ENCODE measurements at regions not wholly inside any gene's neighbourhood (a gene's known extent, or its start where the extent isn't known, plus 50 kb on each side); places are given as distances from the start of the nearest gene placed in this dataset.

DNA sequence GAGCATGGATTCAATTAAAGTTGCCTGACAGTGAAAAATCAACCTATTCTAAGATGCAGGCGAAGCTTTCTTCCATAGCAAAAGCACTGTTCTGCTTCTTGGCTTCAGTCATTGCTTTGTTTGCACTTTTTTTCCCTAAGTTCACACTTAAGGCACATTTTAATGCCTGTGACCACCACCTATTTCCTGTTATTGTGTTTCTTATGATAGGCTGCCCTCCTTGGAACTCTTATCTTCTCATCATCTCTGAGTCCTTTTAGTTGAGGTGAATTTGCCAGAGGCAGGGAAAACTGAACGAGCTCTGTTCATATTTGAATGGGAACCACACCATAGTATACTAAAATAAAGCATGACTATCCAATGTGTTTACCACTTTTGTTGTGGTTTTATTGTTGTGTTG is 119.8 kb downstream of the SPCS3 start:
- no peak for DNase-seq (ENCODE audit: low read depth, low spot score)
- no peak overlapping the region for H3K4me3 ChIP-seq (ENCODE audit: low read length)

DNA sequence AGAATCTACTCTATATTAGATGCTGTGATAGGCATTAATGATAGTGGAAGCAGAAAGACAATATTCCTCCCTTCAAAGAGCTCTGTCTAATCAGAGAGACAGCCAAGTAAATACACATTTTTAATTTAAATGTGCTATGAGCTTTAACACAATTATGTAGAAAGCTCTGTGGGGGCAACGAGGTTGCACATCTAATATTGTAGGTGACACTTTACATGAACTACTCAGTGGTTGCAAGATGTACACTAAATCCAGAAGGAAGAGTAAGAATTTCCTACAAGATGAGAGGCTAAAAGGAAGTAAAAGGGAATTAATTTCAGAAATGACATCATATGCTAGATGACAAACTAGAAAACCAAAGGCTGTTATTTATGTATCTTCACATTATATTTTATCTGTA is 120.9 kb downstream of the SPCS3 start:
- no peak overlapping the region for H3K4me3 ChIP-seq (ENCODE audit: low read length)
- no peak for DNase-seq (ENCODE audit: low read depth, low spot score)

DNA sequence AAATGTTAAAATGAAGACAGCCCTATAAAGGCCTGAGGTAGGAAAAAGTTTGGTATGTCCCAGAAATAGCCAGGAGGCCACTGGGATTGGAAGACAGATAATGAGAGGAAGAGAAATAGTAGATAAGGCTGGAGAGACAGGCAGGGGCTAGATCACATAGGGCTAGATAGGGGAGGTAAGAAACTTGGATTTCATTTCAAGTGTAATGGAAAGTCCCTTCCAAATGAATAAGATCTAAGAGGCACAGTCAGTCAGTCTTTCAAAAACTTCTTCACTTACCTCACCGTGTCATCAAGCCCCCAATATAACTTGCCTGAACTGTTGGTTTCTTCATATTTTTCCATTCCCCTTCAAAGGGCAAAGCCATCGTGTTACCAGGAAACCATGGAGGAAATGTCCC is 121.8 kb downstream of the SPCS3 start:
- DNase-seq (ENCODE audit: low read depth, low spot score), result no peak
- no peak overlapping the region for H3K4me3 ChIP-seq (ENCODE audit: low read length)

DNA sequence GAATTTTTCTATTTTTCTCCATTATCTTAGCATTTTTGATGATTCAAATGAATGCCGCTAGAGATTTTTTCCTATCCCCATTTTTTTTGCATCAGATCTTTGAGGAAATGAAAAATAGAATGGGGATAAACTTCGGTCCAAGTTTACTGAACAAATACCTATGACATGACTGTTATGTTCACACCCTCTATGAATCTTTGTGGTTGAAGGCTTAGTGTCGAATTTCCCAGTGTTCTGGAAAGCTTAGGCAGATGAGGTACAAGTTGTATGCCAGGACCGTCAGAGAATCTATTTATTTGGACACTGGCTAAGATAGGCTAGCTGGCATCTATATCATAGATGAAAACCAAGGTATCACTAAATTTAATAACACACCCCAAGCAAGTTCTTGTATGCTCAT is 123.4 kb downstream of the SPCS3 start:
- no peak overlapping the region for H3K4me3 ChIP-seq (ENCODE audit: low read length)
- DNase-seq (ENCODE audit: low read depth, low spot score), result no peak

DNA sequence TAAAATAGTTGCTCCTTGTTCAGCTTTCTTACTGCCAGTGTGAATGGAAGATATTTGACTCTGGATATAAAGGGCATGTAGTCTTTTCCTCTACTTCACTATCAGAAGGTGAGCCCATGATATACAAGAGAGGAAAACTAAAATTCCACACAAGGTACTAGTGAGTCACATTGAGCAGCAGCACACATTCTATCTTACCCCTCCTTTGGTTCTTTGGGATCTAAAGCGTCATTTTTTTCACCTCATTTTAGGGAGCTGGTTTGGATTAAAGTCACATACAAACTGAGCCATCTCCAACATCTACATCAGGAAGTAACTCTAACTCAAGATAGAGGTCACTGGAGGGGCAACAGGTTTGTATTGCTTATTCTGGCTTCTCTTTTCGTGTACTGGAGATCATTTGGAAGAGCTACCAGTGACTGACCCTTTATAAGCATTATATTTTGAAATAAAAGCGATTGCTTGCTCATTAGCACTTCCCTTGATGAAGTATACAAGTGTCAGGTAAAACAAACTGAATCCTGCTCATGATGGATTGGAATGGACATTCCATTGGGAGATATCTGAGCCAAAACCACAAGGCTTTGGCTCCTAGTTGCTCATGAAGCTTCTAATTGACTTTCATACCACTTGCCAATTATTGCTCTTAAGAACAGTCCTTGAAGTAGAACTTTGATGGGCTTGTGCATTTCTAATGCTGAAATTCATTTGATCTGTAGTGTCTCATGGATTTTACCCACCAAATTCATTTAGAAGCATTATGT is 124.1 kb downstream of the SPCS3 start:
- DNase-seq (ENCODE audit: low read depth, low spot score), result no peak
- H3K4me3 ChIP-seq (ENCODE audit: low read length), result no peak overlapping the region

DNA sequence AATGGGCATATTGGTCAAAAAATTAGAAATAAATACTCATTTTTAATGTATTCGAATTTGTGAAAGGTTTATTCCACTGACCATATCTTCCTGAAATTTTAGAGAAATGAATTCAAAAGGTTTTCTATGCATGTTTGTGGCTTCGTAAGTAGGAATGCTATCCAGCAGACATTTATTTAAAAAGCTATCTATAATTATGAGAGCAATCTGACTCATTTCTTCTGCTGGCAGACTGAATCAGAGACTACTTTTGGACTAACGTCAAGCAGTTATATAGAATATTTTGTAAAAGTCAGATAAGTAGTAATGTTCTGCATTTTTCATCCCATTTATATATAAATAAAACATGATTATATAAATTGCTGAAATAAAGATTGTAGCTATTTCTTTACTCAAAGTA is 125.0 kb downstream of the SPCS3 start:
- no peak overlapping the region for H3K4me3 ChIP-seq (ENCODE audit: low read length)
- DNase-seq (ENCODE audit: low read depth, low spot score), result no peak

DNA sequence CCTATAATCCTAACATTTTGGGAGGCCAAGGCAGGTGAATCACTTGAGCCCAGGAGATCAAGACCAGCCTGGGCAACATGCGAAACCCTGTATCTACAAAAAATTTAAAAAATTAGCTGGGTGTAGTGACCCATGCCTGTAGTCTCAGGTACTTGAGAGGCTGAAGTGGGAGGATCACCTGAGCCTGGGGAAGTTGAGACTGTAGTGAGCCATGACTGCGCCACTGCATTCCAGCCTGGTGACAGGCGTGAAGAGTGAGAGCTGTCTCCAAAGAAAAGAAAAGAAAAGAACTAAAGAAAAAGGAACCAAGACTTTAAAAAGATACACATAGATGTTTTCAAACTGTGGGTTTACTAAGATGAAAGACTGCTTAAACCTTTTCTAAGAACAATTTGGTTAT is 129.0 kb downstream of the SPCS3 start:
- no peak for DNase-seq (ENCODE audit: low read depth, low spot score)
- H3K4me3 ChIP-seq (ENCODE audit: low read length), result no peak overlapping the region

DNA sequence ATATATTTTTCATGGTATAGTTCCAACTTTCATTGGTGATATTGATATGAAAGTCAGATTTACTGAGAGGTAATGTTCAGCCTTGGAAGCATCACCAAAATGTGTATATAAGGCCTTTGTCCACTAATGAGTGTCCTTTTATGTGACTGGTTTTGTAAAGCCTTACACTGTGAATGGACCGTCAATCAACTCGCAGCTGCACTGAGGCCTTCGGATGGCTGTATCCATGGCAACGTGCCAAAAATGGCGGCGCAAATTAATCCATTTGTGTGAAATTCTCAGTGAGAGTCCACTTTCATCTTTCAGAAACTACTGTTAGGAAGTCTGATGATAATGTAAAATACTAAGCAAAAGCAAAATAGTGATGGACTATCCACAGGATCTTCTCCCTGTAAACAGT is 131.7 kb downstream of the SPCS3 start:
- no peak overlapping the region for H3K4me3 ChIP-seq (ENCODE audit: low read length)
- DNase-seq (ENCODE audit: low read depth, low spot score), result no peak

DNA sequence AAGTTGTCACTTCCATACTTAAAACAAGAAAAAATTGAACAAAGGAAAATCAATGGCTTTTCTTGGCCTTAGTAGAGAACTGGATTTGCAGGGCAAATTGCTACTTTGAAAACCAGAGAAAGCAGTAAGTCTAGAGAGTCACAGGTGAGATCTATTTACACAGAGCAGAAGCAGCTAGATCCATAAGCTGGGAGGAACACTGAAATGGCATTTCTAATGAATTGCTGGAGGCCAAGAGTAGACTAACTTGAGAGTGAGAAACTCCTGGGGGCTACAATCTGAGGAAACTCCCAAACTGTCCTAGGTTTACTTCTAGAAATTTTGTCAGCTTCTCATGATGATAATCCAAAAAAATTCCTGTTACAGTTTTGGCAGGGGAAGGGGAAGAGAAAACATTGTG is 133.3 kb downstream of the SPCS3 start:
- H3K4me3 ChIP-seq (ENCODE audit: low read length), result no peak overlapping the region
- no peak for DNase-seq (ENCODE audit: low read depth, low spot score)

DNA sequence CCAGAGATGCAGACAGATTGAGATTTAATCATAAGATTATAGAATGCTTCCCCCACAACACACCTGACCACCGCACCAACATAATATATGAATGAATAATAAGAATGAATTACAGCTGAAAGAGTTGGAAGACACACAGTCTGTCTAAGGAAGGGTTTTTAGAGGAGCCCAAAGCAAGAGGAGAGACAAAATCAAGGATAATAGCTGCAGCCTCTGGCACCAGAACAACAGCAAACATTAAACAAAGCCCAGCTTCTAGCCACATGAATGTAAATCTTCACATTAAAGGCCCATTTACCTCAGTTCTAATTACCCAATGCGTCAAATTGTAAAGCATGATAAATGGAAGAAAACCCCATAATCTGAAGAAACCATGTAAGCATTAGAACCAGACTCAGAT is 133.9 kb downstream of the SPCS3 start:
- no peak overlapping the region for H3K4me3 ChIP-seq (ENCODE audit: low read length)
- no peak for DNase-seq (ENCODE audit: low read depth, low spot score)

DNA sequence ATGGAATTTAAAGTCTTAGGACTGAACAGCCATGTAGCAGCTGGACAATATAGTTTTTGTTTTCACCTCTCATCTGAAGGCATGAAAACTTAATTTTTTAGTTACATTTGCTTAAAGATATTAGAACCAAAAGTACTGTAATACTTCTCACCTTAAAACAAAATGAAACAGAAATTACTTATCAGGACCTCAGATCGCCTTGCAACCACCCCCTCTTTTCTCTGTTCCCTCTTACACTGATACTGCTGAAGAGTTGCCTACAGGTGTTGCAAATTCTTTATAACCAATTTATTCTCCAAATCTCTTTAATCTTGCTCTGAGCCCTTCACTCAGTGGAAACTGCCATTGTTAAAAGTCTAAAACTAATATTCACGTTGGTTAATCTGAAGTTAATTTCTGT is 145.0 kb downstream of the SPCS3 start:
- DNase-seq (ENCODE audit: low read depth, low spot score), result no peak
- no peak overlapping the region for H3K4me3 ChIP-seq (ENCODE audit: low read length)

DNA sequence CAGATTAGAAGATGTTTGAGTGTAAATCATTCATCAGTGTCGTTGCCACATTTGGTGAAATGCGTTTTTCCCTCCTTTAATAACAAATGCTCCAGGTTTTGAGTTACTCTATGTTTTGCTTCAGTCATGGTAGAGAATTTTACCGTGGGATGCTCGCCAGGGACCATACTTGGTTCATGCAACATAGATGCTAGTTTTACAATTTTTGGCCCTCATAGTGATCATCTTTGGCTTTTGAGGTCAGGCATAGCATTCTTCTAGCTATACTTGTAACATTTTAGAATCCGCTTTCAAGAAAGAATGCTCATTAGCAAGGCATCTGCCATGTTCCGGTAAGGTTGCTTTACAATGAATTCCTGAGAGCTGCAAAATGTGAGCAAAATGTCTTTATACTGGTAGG is 147.2 kb downstream of the SPCS3 start:
- H3K4me3 ChIP-seq (ENCODE audit: low read length), result no peak overlapping the region
- no peak for DNase-seq (ENCODE audit: low read depth, low spot score)

DNA sequence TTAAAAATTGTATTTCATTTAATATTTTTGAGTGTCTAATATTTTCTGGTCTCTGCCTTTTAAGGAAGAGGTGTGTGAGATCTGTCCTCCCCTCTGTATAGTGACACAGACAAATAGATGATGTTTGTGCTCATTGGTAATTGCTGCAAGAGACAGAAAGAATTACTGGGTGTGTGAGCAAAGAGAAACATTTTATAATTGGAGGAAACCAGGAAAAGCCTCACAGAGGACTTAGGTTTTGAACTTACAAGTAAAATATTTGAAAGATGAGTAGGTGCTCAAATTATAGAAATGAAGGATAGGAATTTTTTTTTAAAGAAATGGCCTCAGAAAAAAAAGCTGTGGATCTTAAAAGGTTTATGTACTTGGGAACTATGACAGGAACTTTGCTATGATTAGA is 149.8 kb downstream of the SPCS3 start:
- DNase-seq (ENCODE audit: low read depth, low spot score), result no peak
- no peak overlapping the region for H3K4me3 ChIP-seq (ENCODE audit: low read length)

DNA sequence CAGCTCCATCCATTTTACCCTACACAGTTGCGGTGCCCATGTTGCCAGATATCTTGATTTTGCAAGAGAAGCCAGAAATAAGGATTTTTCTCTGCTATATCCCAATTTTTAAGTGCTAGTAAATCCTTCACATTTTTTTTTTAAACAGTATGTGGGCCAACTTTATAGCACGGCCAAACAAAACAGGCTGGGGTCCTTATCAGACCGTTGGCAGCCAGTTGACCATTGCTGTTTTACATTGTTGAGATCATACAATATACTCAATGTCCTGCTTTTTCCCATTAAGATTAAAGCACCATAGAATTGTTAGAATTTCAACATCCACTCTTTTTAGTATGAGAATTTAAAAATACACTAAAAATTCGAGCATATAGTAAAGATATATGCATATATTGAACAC is 150.9 kb downstream of the SPCS3 start:
- no peak overlapping the region for H3K4me3 ChIP-seq (ENCODE audit: low read length)
- DNase-seq (ENCODE audit: low read depth, low spot score), result no peak

DNA sequence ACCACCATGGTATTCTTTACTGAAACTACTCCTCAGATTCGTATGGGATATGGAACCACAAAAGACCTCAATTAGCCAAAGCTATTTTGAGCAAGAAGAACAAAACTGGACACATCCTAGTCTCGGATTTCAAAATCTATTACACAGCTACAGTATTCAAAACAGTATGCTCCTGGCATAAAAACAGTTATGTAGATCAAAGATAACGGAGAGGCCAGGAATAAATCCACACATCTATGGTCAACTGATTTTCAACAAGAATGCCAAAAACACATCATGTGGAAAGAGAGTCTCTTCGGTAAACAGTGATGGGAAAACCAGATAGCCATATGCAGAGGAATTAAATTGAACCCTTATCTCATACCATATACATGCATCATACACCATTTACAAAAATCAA is 155.3 kb downstream of the SPCS3 start:
- no peak for DNase-seq (ENCODE audit: low read depth, low spot score)
- no peak overlapping the region for H3K4me3 ChIP-seq (ENCODE audit: low read length)

DNA sequence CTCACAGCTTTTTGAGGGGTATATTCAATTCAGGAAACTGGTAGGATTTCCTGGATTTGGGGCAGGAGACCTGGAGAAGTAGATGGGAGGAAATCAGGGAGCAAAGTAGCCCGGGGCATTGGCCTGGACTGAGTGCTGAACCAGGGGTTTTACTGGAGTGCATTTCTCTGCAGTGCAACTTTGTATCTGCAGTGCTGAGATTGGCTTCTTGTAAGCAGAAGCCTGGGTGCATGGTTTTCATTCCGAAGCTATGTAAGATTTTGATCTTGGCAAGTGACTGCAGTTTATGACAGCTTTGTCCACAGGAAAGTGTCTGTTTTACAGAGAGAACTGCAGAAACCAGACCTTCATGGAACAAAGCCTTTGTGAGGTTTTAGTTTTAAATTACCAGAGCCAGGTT is 158.3 kb downstream of the SPCS3 start:
- no peak for DNase-seq (ENCODE audit: low read depth, low spot score)
- no peak overlapping the region for H3K4me3 ChIP-seq (ENCODE audit: low read length)

DNA sequence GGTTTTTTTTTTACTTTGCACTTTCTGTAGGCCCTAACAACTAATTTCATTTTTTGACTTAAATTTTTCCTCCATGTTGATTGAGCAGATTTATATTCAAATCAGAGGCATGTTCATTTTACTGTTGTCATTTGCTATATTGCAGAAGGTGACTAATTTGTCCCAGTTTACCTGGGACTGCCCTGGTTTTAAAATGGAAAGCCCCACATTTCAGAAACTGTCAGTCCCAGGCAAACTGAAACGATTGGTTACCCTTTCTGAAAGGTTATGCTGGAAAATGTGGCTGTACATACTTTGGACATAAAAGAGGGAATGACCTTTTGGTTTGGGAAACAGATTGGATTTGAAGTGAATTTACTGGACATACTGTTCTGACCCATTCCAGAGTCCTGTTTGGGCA is 160.0 kb downstream of the SPCS3 start:
- no peak for DNase-seq (ENCODE audit: low read depth, low spot score)
- H3K4me3 ChIP-seq (ENCODE audit: low read length), result no peak overlapping the region

DNA sequence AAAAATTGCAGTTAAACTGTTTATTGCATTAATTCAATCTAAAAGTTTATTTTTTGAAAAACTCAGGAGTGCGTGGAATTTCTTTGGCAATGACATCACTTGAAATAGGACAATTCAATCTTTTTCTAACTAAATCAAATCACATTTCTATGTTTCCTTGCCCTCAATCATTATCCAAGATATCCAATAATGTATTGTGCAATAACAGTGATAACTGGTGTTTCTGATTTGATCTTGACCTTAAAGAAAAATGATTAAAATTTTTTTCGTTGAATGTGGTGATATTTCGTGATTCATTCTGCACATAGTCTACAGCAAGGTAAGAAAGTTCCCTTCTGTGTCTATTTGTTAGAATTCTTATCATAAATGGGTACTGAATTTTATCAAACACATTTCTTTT is 163.2 kb downstream of the SPCS3 start:
- DNase-seq (ENCODE audit: low read depth, low spot score), result no peak
- H3K4me3 ChIP-seq (ENCODE audit: low read length), result no peak overlapping the region

DNA sequence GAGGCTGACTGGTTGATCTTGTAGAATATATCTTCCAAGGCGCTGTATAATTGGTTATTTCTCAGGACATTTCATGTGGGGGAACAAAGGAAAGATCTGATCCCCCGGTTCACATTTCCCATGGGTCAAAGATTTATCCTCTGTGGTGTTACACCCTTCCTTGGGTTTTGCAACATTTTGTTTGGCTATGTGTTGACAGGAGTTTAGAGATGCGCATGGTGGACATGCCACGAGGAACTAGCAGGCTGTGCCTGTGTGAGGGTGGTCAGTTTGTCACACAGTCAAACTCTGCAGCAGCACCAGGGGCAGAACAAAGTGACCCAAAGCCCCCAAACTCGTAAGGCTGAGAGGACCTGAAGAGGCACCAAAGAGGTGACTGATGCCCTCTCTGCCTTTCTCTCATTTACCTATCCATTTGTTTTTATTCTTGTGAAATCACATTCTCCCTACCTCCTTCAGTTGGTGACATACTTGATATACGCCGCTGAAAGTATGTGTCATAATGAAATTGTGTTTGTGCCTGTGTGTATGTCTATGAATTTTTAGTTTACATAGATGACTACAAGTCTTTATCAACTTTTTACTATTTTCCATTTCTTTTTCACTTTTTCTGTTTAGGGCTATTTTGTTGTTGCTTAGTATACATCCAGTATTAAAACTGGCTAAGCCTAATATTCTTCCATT is 164.7 kb downstream of the SPCS3 start:
- no peak for DNase-seq (ENCODE audit: low read depth, low spot score)
- H3K4me3 ChIP-seq (ENCODE audit: low read length), result no peak overlapping the region

DNA sequence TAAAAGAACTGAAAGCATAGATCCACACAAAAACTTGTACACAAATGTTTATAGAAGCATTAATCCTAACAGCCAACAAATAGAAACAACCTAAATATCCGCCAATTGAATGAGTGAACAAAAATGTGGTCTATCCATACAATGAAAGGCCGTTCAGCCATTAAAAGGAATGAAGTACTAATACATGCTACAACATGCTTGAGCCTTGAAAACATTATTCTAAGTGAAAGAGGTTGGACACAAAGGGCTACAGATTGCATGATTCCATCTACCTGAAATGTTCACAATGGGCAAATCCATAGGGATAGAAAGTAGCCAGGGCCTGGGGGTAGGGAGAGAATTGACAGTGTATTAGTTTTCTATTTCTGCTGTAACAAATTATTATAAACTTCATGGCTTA is 169.2 kb downstream of the SPCS3 start:
- no peak for DNase-seq (ENCODE audit: low read depth, low spot score)
- H3K4me3 ChIP-seq (ENCODE audit: low read length), result no peak overlapping the region

DNA sequence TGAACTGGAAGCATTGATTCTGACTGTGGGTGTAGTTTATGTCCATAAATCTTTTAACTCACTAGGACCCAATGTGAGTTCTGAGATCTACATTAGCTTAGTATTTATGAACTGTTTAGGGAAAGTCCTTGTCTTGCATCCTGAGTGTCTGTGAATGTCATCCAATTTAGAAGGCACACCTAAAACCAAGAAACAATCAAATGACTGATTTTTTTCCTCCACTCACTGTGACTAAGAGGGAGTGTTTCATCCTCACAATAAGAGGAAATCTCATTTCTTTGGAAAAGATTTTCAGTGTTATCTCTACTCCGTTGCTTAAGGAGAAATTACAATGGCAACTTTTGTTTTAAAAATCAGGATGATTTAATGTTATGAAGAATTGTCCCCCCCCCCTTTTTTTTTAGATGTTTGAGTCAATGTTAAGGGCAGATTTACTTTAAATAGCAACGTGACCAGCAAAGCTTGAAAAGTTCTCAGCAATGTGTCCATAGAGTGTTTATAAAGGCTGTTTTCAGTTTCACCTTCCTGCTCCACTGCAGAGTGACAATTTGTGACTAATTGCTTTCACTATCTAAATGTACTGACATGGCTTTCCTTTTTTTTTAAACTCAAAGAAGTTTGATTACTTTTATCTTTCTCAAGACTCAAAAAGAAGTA is 173.0 kb downstream of the SPCS3 start:
- DNase-seq (ENCODE audit: low read depth, low spot score), result no peak
- H3K4me3 ChIP-seq (ENCODE audit: low read length), result no peak overlapping the region
